Ecto neural progenitor cell (in vitro differentiated cells): ENCODE measurements at regions not wholly inside any gene's neighbourhood (a gene's known extent, or its start where the extent isn't known, plus 50 kb on each side); places are given as distances from the start of the nearest gene placed in this dataset.

Experiments
- DNase-seq: peaks from one replicate; pipeline ENCODE4 v3.0.0-alpha.2; 2018; ENCODE audit warnings: low spot score

DNA sequence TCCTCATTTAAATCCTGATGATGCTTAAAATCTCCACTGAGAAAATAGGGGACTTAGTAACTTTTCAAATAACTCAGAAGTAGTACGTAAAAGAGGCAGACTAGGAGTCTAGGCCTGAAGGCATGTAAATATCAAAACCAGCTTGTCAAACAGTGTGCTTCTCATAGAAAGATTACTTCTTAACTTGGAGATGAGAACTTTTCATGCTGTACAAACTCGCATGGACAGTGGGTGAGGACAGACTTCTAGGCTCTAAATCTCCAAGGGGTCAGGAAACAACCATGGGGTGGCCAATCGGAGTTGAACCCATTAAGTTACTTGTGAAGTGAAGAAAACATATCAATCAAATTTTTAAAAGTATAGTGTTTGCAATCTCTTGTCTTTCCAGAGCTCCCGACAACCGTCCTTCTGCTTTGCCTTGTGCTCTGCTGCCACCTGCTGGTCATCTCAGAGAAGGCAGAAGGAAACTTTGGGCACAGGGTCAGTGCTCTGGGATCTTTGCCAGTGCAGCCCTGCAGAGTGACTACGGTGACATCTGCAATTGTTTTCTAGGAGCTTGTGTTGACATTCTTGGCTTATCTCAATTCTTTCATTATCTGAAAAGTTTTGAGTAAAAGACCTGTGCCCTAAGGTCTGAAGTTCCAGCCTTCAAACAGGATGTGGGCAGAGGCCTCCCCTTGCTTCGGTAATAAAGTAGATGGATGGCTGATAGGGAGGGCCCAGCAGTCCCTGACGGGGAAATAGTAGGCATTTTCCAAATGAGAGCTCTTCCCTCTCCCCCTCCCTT, 105.1 kb upstream of the PDE4B start:
- DNase-seq, result peak; percentile 89

DNA sequence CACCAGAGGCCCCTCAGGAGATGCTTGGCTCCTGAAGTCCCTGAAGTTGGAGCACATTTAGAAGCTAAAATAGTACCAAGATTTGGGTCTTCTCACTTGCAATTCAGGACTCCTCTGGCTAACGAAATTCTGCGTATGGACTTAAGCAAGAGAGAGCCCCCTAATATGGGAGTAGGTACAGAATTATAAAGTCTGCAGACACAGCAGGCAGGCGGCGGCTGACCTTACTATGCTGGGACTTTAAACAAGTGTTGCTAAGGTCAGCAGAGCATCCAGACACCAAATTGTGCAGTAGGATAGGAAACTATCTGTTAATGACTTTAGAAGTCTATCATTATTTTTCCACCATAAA, 104.5 kb upstream of the PDE4B start:
- no peak for DNase-seq

DNA sequence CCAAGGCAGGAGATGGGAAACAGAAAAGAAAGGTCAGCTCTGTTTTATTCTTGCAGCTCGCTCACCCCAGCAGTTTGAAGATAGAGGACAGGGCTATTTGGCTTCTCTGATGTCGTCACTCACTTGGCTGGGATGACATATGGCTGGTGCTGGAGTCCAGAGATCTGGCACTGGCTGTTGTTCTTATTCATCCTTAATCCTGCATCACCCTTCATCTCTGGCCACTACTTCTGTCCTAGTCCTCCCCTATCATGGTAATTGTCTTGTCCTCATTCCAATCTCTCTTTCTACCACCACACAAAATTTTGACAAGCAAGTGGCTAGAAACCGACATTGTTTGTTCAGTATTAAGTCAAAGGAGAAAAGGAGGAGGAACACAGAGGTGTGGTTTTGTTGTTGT, 103.8 kb upstream of the PDE4B start:
- DNase-seq, result no peak

DNA sequence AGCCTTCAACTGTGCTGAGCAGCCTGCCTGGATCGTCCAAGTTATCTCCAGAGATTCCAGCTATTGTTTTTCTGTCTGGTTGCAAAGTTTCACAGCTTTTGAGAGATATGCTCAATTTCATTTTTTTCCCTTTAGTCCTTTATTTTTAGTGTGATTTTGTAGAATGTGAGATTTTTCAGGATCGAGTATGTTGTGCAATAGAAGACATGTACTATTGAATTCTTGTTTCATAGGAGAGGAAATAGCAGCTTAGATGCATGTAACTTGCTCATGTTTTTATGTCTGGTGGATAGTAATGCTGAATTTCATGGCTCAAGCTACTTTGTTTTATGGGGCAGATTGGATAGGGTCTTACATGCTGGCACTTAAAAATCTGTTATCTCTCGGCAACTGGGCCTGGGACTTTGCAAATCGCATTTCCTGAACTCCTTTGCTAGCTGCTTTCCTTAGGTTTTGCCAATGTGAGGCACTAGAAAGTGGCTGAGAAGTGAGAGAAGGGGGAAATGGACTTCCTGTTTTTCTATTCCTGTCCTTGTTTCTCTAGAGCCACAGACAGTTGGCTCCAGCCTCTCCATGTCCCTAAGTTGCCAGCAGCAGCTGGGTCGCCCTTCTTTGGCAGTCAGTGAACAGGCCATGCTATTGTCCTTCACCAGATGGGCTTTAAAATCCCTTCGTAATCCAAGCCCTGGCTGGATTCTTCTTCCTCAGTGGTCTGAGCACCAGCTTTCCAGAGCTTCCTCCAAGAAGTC, 101.4 kb upstream of the PDE4B start:
- DNase-seq, result no peak

DNA sequence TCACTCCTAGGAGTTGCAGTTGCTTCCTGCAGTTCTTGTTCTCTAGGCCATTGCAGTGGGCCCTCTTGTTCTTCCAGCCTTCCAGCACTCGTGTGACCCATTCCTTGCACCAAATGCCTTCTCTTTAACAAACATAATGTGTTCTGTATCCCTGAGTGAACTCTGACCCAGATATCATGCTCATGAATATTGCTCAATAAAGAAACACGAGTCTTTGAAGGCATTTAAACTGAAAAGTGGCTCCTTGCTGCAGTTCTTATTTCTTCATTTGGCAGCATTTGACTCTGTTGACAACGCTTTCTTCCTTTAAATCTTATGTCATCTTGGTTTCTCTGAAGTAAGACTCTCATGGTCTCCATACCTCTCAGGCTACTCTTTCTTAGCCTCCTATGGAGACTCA, 100.7 kb upstream of the PDE4B start:
- no peak for DNase-seq

DNA sequence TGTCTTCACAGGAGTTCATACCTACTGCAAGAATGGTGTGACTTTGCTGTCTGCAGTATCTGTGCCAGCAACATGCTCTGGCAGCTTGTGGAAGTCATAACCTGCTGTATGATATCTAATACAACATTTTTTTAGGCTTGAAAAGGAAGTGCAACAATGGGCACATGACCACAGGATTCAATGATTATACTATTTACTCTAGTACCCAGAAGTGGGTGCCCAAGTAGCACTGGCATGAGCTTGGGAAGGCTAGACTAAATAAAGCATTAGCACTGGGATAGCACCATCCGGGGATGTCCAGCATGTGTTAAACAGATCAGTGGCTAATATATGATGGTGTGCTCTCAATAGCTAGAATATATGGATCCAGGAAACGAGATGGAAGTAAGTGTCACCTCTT, 98.6 kb upstream of the PDE4B start:
- no peak for DNase-seq

DNA sequence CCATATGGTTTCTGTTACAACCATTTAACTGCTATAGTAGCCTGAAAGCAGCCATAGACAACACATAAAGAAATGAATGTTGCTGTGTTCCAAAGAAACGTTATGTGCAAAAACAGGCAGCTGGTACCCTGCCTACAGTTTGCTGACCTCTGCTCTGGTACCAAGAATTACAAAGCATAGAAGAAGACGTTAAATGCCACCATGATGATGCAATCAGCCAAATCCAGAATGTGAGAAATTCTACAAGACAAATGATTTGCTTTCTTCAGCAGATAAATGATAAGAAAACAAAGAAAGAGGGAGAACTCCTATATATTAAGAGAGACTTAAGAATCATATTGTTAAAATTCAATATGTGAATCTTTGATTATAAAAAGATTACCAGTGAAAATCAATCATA, 97.8 kb upstream of the PDE4B start:
- DNase-seq, result no peak

DNA sequence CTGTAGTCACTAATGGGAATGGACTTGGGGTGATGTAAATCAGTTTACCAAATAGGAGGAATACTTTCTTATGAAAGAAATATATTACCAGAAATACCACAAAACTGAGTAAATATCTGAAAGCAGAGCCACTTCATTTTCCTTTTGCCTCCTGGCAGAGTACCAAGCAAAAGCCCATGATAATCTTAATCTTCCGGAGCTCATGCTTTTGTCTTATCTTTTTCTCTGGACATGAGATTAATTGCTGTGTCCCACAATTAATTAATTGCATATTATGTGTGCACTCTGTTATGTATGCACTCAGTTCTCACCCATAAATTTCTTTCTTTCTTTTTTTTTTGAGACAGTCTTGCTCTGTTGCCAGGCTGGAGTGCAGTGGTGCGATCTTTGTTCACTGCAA, 94.1 kb upstream of the PDE4B start:
- no peak for DNase-seq

DNA sequence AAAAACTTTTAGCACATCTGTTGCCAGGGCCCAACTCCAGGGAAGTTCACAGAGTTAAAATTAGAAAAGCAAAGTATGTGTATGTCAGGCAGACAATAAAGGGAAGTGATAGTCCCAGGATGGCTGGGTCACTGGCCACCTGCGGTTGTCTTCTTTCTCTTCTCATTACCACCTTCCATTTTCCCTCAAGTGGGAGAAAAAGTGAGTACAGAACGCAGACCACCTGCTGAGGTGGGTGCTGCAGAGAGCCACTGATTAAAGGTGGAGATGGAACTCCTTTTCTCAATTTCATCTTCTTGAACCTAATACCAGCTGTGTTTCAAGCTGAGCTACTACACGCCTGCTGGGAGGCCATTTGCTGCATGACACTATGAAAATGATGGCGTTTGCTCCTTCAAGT, 88.8 kb upstream of the PDE4B start:
- no peak for DNase-seq

DNA sequence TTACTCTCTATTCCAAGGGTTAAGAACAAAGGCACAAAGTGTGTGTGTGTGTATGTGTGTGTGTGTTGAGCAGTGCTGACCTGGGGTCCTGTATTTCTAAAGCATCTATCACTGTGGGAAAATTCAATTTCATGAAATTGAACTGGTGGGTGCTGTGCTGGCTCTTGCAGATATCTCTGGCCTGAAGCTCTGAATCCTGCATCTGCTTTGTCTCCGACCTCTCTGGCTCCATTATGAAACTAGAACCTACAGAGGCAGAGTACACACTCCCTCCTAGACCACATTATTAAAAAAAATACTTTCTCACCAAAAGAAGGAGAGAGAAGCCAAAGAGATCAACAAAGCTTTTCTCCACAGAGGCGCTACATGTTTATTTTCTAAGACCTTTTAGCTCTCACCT, 88.4 kb upstream of the PDE4B start:
- no peak for DNase-seq

DNA sequence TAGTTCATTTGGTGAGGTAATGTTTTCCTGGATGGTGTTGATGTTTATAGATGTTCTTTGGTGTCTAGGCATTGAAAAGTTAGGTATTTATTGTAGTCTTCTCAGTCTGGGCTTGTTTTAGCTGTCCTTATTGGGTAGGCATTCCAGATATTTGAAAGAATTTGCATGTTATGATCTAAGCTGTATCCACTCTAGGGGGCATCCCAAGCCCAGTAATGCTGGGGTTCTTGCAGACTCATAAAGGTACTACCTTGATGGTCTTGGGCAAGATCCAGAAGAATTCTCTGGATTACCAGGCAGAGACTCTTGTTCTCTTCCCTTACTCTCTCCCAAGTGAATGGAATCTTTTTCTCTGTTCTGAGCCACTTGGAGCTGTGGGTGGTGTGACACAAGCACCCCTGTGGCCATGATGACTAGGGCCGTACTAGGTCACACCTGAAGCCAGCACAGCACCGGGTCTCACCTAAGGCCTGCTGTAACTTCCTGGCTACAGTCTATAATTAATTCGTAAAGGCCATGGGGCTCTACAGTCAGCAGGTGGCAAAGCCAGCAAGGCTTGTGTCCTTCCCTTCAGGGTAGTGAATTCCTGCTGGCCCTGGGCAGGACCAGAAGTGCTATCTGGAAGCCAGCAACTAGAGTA, 74.8 kb upstream of the PDE4B start:
- DNase-seq, result no peak

DNA sequence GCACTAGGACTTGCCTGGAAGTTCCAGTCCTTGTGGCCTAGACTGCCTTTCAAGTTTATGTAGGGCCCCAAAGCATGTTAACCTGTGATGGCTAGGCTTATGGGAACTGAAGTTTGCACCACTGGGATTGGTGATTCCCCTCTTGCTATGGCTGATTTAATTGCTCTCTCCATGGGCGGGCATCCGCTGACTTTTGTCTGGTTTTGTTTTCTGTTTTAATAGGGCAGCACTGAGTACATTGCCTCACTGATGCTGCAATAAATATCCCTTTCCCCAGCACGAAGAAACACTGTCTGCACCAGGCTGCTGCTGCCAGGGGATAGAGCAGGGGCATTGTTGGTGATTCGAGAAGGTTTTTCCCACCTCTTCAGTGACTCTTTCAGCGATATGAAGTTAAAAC, 73.3 kb upstream of the PDE4B start:
- DNase-seq, result no peak

DNA sequence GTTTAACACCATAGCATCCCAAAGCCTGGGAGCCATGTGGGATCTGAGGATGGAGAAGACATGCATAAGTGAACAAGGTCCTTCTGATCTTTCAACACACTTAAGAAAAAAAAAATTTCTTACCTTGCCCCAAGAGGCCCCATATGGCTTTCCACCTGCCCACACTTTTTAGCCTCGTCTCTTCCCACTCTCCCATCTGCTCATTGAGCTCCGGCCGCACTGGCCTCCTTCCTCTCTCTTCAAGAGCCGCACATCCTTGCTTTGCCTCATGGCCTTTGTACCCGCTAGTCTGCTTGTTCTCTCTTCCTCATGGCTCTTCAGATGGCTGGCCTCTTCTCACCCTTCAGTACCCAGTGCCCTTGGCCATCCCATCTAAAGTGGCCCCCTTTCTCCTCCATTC, 70.2 kb upstream of the PDE4B start:
- no peak for DNase-seq

DNA sequence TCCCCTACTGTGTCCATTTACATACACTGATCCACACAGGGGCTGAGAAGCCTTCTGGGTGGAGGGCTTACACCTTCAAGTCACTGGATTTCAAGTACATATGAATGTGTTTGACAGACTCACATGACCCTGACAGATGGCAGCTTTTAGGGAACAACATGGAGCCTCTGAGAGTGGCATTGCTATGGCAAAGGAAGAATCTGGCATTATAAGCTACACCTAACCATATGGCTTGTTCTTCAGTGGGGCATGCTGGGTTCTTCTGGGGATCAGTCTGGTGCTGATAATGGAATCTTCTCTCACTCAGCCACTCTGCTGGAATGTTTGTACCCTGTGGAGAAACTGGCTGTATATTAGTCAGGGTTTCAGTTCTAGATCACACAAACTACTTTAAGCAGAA, 68.5 kb upstream of the PDE4B start:
- DNase-seq, result no peak

DNA sequence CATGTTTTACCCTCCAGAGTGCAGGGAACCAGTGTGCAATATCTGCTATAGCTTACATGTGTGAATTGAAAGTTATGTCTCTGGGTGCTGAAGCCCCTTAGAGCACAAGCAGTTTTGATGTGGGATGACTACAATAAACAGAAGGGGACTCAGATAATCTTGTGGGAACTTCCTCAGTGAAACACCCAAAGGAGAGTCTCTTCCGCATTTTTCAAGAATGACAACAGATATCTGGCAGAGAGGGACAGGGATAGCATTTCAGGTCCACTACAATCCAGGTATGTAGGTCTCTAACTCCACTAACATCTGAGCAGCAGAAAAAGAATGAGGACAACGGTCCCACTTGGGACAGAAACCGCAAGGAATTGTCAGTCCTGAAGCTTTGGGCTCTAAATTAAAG, 67.6 kb upstream of the PDE4B start:
- DNase-seq, result no peak

DNA sequence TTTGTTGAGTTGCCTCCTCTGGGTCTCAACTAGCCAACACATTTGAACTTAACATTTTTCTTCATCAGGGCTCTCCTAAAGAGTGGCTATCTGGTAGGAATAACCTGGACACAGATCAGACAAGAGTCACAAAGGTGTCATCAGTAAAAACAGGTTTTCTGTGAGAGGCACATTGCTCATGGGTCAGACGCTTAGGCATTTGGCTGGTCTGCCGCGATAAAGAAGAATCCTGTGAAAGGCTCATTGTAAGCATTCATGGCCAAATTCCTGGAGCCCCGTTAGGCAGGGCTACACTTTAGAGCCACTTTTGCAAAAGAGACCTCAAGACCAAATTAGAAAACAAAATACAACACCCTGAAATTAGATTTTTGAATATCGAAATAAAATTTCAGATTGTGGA, 64.2 kb upstream of the PDE4B start:
- no peak for DNase-seq

DNA sequence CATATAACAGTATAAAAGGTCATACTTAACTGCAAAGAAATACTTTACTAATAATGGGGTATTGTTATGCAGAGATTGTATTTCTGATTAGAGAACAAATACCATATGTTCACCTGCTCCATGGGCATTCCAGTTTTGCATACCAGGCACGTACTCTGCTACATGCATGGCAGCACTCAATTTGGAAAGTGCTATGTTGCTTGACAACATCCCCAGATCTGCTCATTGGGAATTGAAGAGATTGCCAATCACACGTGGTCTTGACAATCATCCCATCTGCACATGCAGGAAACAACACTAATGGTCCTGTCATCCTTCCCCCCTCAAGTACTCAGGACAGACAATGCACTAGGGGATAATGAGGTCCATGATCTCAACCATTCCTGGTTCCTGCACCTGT, 63.4 kb upstream of the PDE4B start:
- no peak for DNase-seq

DNA sequence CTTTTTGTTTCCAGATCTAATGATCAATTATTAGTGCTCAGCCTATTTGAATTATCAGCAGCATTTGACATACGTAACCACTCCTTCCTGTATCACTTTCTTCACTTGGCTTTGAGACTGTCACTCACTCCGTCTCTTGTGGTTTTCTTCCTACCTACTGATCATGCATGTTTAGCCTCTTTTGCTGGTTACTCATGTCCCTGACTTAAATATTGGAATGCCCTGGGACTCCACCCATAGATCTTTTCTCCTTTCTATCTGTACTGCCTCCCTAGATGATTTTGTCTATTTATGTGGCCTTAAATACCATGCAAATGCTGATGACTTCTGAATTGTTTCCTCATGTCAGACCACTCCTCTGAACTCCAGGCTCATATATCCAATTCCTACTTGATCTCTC, 57.7 kb upstream of the PDE4B start:
- DNase-seq, result no peak

DNA sequence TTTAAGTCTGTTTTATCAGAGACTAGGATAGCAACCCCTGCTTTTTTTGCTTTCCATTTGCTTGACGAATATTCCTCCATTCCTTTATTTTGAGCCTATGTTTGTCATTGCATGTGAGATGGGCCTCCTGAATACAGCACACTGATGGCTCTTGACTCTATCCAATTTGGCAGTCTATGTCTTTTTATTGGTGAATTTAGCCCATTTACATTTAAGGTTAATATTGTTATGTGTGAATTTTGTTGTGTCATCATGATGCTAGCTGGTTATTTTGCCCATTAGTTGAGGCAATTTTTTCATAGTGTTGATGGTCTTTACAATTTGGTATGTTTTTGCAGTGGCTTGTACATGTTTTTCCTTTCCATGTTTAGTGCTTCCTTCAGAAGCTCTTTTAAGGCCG, 50.7 kb upstream of the PDE4B start:
- DNase-seq, result no peak
